Peyer's patch (tissue), 4 donors: ENCODE measurements at regions not wholly inside any gene's neighbourhood (a gene's known extent, or its start where the extent isn't known, plus 50 kb on each side); places are given as distances from the start of the nearest gene placed in this dataset.

ENCODE experiments used
- CTCF ChIP-seq, 6 experiments: fragments of 450-650 bp in 4 of 6; fragments of 200-600 bp in 2 of 6; sonication (generic) in 1 of 6; IDR thresholded peaks; one replicate each; pipeline ENCODE4 v1.5.1; 2017 to 2019; ENCODE audit warnings: antibody characterized with exemption in 6 of 6, mild to moderate bottlenecking in 3 of 6, moderate library complexity in 1 of 6
- POLR2A ChIP-seq, 2 donors: fragments of 450-650 bp; IDR thresholded peaks; one replicate each; pipeline ENCODE4 v1.5.1; 2017; ENCODE audit warnings: antibody characterized with exemption in 2 of 2, mild to moderate bottlenecking in 2 of 2, moderate library complexity in 2 of 2

- TF ChIP-seq CTCF (IDR thresholded peaks at IDR 0.05) (no peak), POLR2A (IDR thresholded peaks at IDR 0.05) (no peak)
Measured at GRCh38 chr9:22210262-22210661, 201.2 kb upstream of the CDKN2B start.
